Glutamatergic neuron (in vitro differentiated cells): ENCODE measurements at regions not wholly inside any gene's neighbourhood (a gene's known extent, or its start where the extent isn't known, plus 50 kb on each side); places are given as distances from the start of the nearest gene placed in this dataset.

Source experiments
- DNase-seq: peaks from one replicate; pipeline ENCODE4 v3.0.0; 2022
- H3K27ac Mint-ChIP-seq: one replicate; pipeline ENCODE4 v1.8.0; 2020; ENCODE audit warnings: mild to moderate bottlenecking, mixed read lengths, inconsistent platforms; ENCODE audit not compliant: unreplicated experiment
- H3K27me3 Mint-ChIP-seq: one replicate; pipeline ENCODE4 v1.8.0; 2020; ENCODE audit warnings: mild to moderate bottlenecking, moderate library complexity, mixed read lengths, inconsistent platforms; ENCODE audit not compliant: unreplicated experiment
- H3K36me3 Mint-ChIP-seq: one replicate; pipeline ENCODE4 v1.8.0; 2020; ENCODE audit warnings: mild to moderate bottlenecking, mixed read lengths, inconsistent platforms; ENCODE audit not compliant: unreplicated experiment
- H3K4me1 Mint-ChIP-seq: one replicate; pipeline ENCODE4 v1.8.0; 2020; ENCODE audit warnings: mild to moderate bottlenecking, low read depth, mixed read lengths, inconsistent platforms; ENCODE audit not compliant: unreplicated experiment
- H3K4me3 Mint-ChIP-seq: one replicate; pipeline ENCODE4 v1.8.0; 2020; ENCODE audit warnings: mild to moderate bottlenecking, mixed read lengths, inconsistent platforms; ENCODE audit not compliant: unreplicated experiment
- H3K9me3 Mint-ChIP-seq: one replicate; pipeline ENCODE4 v1.8.0; 2020; ENCODE audit warnings: mild to moderate bottlenecking, moderate library complexity, mixed read lengths, inconsistent platforms; ENCODE audit not compliant: unreplicated experiment
- CTCF ChIP-seq: fragments of 200-600 bp; sonication (generic); IDR thresholded peaks from one replicate; pipeline ENCODE4 v1.5.0; 2021; ENCODE audit not compliant: partially characterized antibody, unreplicated experiment

GRCh38 chr7:53993224-53993623 lies 549.0 kb upstream of the VSTM2A start:
- Mint-ChIP-seq H3K4me1 (peaks cover 4% of the 10 kb centered on the region), H3K9me3 (no peaks in the 10 kb centered on the region), H3K36me3 (no peaks in the 10 kb centered on the region), H3K4me3 (no peak overlapping the region), H3K27ac (no peak overlapping the region), H3K27me3 (no peaks in the 10 kb centered on the region)
- no peak for TF ChIP-seq CTCF
- no peak for DNase-seq

GRCh38 chr7:53996876-53997275 lies 545.3 kb upstream of the VSTM2A start:
- peaks cover 4% of the 10 kb centered on the region for H3K4me1 Mint-ChIP-seq
- no peak for DNase-seq
- TF ChIP-seq CTCF: no peak
- no peaks in the 10 kb centered on the region for H3K27me3 Mint-ChIP-seq
- H3K9me3 Mint-ChIP-seq: no peaks in the 10 kb centered on the region
- no peak overlapping the region for H3K27ac Mint-ChIP-seq
- no peaks in the 10 kb centered on the region for H3K36me3 Mint-ChIP-seq
- H3K4me3 Mint-ChIP-seq: no peak overlapping the region

GRCh38 chr7:54014765-54015164 lies 527.4 kb upstream of the VSTM2A start:
- H3K27ac Mint-ChIP-seq: peak overlapping the region; percentile 60
- no peak overlapping the region for H3K4me3 Mint-ChIP-seq
- H3K4me1 Mint-ChIP-seq: peaks cover 11% of the 10 kb centered on the region
- H3K27me3 Mint-ChIP-seq: no peaks in the 10 kb centered on the region
- no peaks in the 10 kb centered on the region for H3K9me3 Mint-ChIP-seq
- DNase-seq: no peak
- no peaks in the 10 kb centered on the region for H3K36me3 Mint-ChIP-seq
- TF ChIP-seq CTCF: no peak

GRCh38 chr7:54015251-54015650 lies 526.9 kb upstream of the VSTM2A start:
- Mint-ChIP-seq H3K36me3 (no peaks in the 10 kb centered on the region), H3K27ac (peak overlapping the region; percentile 29), H3K4me3 (no peak overlapping the region), H3K4me1 (peaks cover 11% of the 10 kb centered on the region), H3K27me3 (no peaks in the 10 kb centered on the region), H3K9me3 (no peaks in the 10 kb centered on the region)
- no peak for DNase-seq
- no peak for TF ChIP-seq CTCF

- H3K4me3 Mint-ChIP-seq: no peak overlapping the region
- no peaks in the 10 kb centered on the region for H3K27me3 Mint-ChIP-seq
- no peak overlapping the region for H3K27ac Mint-ChIP-seq
- H3K9me3 Mint-ChIP-seq: peaks cover 3% of the 10 kb centered on the region
- no peaks in the 10 kb centered on the region for H3K4me1 Mint-ChIP-seq
- no peak for TF ChIP-seq CTCF
- H3K36me3 Mint-ChIP-seq: peaks cover 8% of the 10 kb centered on the region
- no peak for DNase-seq
Observed at GRCh38 chr7:54037873-54038272, 504.3 kb upstream of the VSTM2A start.
